K562 (cell line): ENCODE measurements at regions not wholly inside any gene's neighbourhood (a gene's known extent, or its start where the extent isn't known, plus 50 kb on each side); places are given as distances from the start of the nearest gene placed in this dataset.

Source experiments
- ATAC-seq: fragments of 200-7000 bp; cut with Tn5 transposase; 3 replicates; pipeline ENCODE4 v1.9.1; 2020; ENCODE audit warnings: moderate library complexity
- BruUV-seq: library from RNA; stranded (reverse); fragments of 400-500 nt; replicated peaks from 2 replicates; lab custom pipeline; 2021; lab: Mats Ljungman, UMichigan
- CTCF ChIA-PET: fragments of 300-600 bp; formaldehyde crosslinking; extraction: SDS; loops from one replicate; lab custom pipeline; 2021; ENCODE audit warnings: low intra/inter-chr PET ratio; lab: Yijun Ruan, JAX
- POLR2A ChIA-PET: fragments of 300-600, 350-650 bp; sonication (Branson Sonifier 250); formaldehyde crosslinking; extraction: SDS; loops from one replicate; lab custom pipeline; 2021; ENCODE audit warnings: antibody characterized with exemption, inconsistent platforms; lab: Yijun Ruan, JAX
- DNase-seq, 4 experiments: peaks; one replicate each; pipeline versions ENCODE4 v3.0.0 to v3.0.0-alpha.2; 2011 to 2018; ENCODE audit warnings: low spot score in 3 of 4, mixed read lengths in 3 of 4; ENCODE audit errors: extremely low read depth in 1 of 4
- FAIRE-seq: peaks from 2 replicates; lab custom pipeline; 2011; peaks lifted over from hg19 to GRCh38; lab: Jason Lieb, UNC
- H2AFZ ChIP-seq: 2 replicates; pipeline ENCODE4 v1.6.0; 2011; ENCODE audit warnings: low read depth, low read length, control low read depth, inconsistent platforms
- H3K27ac ChIP-seq: fragments of 200-600 bp; 3 replicates; pipeline ENCODE4 v1.8.0; 2011; ENCODE audit warnings: low read depth, mild to moderate bottlenecking, control low read depth, inconsistent platforms, low read length, moderate library complexity, mixed read lengths; ENCODE audit errors: extremely low read depth
- H3K27me3 ChIP-seq, 2 experiments: fragments of 300-600 bp in 1 of 2; 2 replicates in 1 of 2; 3 replicates in 1 of 2; pipeline versions ENCODE4 v1.6.0 to v1.8.0; 2011; ENCODE audit warnings: inconsistent platforms in 2 of 2, low read length in 2 of 2, mild to moderate bottlenecking in 1 of 2, mixed read lengths in 1 of 2, moderate library complexity in 1 of 2; ENCODE audit not compliant: control insufficient read depth in 2 of 2, insufficient read depth in 2 of 2
- H3K36me3 ChIP-seq: fragments of 300-600 bp; 3 replicates; pipeline ENCODE4 v1.8.0; 2011; ENCODE audit warnings: mild to moderate bottlenecking, low read length, inconsistent platforms; ENCODE audit not compliant: control insufficient read depth, insufficient read depth
- H3K4me1 ChIP-seq, 2 experiments: fragments of 200-600 bp in 1 of 2; replicated peaks in 1 of 2; 2 replicates in 1 of 2; 3 replicates in 1 of 2; pipeline versions ENCODE4 v1.5.1 to v1.8.0; 2011; ENCODE audit warnings: inconsistent platforms in 2 of 2, low read length in 2 of 2, mild to moderate bottlenecking in 1 of 2, mixed read lengths in 1 of 2, moderate library complexity in 1 of 2; ENCODE audit not compliant: control insufficient read depth in 2 of 2, insufficient read depth in 2 of 2
- H3K4me2 ChIP-seq: 2 replicates; pipeline ENCODE4 v1.6.1; 2011; ENCODE audit warnings: low read length, control low read depth, inconsistent platforms, mixed read lengths; ENCODE audit not compliant: insufficient read depth
- H3K4me3 ChIP-seq: fragments of 200-600 bp; sonication (generic), shearing (Covaris generic); 2 replicates; pipeline ENCODE4 v1.5.1; 2016; ENCODE audit warnings: control low read depth, inconsistent platforms
- H3K79me2 ChIP-seq: fragments of 200-600 bp; 3 replicates; pipeline ENCODE4 v1.8.0; 2011; ENCODE audit warnings: low read length, inconsistent platforms; ENCODE audit not compliant: control insufficient read depth, insufficient read depth
- H3K9ac ChIP-seq, 2 experiments: 2 replicates each; pipeline versions ENCODE4 v1.6.0 to v1.6.1; 2011; ENCODE audit warnings: low read depth in 2 of 2, low read length in 2 of 2, control low read depth in 1 of 2, inconsistent platforms in 1 of 2, mild to moderate bottlenecking in 1 of 2, mixed read lengths in 1 of 2; ENCODE audit not compliant: insufficient read depth in 1 of 2
- H3K9me1 ChIP-seq: one replicate; pipeline ENCODE4 v1.6.0; 2011; ENCODE audit warnings: inconsistent platforms, mild to moderate bottlenecking, low read length, moderate library complexity; ENCODE audit not compliant: control insufficient read depth, insufficient read depth
- H3K9me3 ChIP-seq: replicated peaks from 2 replicates; pipeline ENCODE4 v1.5.1; 2011; ENCODE audit warnings: low read depth, low read length, inconsistent platforms; ENCODE audit not compliant: control insufficient read depth, insufficient read depth
- H4K20me1 ChIP-seq: replicated peaks from 2 replicates; pipeline ENCODE4 v1.6.1; 2011; ENCODE audit warnings: low read length, inconsistent platforms, mixed read lengths; ENCODE audit not compliant: control insufficient read depth, insufficient read depth
- DMBX1 ChIP-seq: fragments of 250-450 bp; sonication (Bioruptor Pico); IDR thresholded peaks from 2 replicates; pipeline ENCODE4 v1.8.0; 2022; ENCODE audit warnings: inconsistent platforms, mild to moderate bottlenecking, moderate library complexity, borderline replicate concordance
- FOXJ2 ChIP-seq: fragments of 200-800 bp; sonication (Bioruptor generic); IDR thresholded peaks from 2 replicates; pipeline ENCODE4 v1.6.1; 2016; ENCODE audit warnings: missing genetic modification characterization, missing compliant biosample characterization
- HNRNPH1 ChIP-seq: fragments of 200-400 bp; formaldehyde crosslinking; optimal IDR thresholded peaks from 2 replicates; pipeline ENCODE3; 2017; ENCODE audit warnings: low read depth, mild to moderate bottlenecking, low read length, moderate library complexity
- MAFF ChIP-seq: IDR thresholded peaks from 2 replicates; pipeline ENCODE4 v1.6.1; 2012; ENCODE audit warnings: low read length, improper control_type of control experiment
- NFRKB ChIP-seq: fragments of 450-650 bp; IDR thresholded peaks from 2 replicates; pipeline ENCODE4 v1.6.1; 2016; ENCODE audit warnings: low read depth
- PHB ChIP-seq: fragments of 250-450 bp; sonication (Bioruptor Pico); IDR thresholded peaks from 2 replicates; pipeline ENCODE4 v1.5.0; 2021
- SOX6 ChIP-seq: fragments of 450-650 bp; IDR thresholded peaks from 2 replicates; pipeline ENCODE4 v1.6.1; 2014; ENCODE audit warnings: mild to moderate bottlenecking
- TEAD1 ChIP-seq, 2 experiments: fragments of 450-650 bp in 1 of 2; sonication (generic) in 1 of 2; formaldehyde crosslinking; IDR thresholded peaks; 2 replicates each; pipeline versions ENCODE4 v1.4.0 to v1.8.0; 2020 to 2022; ENCODE audit warnings: mild to moderate bottlenecking in 2 of 2, missing genetic modification reagents in 1 of 2
- XRCC3 ChIP-seq: fragments of 450-650 bp; IDR thresholded peaks from 2 replicates; pipeline ENCODE4 v1.6.1; 2017; ENCODE audit warnings: mild to moderate bottlenecking, moderate library complexity
- ZBTB17 ChIP-seq: fragments of 450-650 bp; formaldehyde crosslinking; IDR thresholded peaks from 2 replicates; pipeline ENCODE4 v1.4.0; 2020; ENCODE audit warnings: mild to moderate bottlenecking
- WGBS: fragments of 100-300 bp; shearing (Covaris generic); methylation state at CpG from one replicate; pipeline ENCODE4 v1.1.6; 2016; ENCODE audit warnings: low coverage, mixed read lengths; ENCODE audit not compliant: insufficient coverage; ENCODE audit errors: missing lambda C conversion rate; 5-methylcytosine and 5-hydroxymethylcytosine counted together
- in situ Hi-C: fragments of 300-500 bp; cut with MboI; formaldehyde crosslinking; loops from 4 replicates; pipeline ENCODE4 v1.15.0; 2018; ENCODE audit warnings: inconsistent platforms, mixed read lengths
- intact Hi-C: fragments of 100-400 bp; cut with micrococcal nuclease; formaldehyde crosslinking; loops from 2 replicates; pipeline ENCODE4 v1.14.2; 2022
- TF ChIP-seq, protein P1 (sequence below): IDR thresholded peaks from 2 replicates; pipeline ENCODE4 v1.6.1; 2011; ENCODE audit warnings: borderline replicate concordance, low read depth, mild to moderate bottlenecking, moderate library complexity, low read length; ENCODE audit not compliant: insufficient read depth, poor library complexity, severe bottlenecking

DNA sequence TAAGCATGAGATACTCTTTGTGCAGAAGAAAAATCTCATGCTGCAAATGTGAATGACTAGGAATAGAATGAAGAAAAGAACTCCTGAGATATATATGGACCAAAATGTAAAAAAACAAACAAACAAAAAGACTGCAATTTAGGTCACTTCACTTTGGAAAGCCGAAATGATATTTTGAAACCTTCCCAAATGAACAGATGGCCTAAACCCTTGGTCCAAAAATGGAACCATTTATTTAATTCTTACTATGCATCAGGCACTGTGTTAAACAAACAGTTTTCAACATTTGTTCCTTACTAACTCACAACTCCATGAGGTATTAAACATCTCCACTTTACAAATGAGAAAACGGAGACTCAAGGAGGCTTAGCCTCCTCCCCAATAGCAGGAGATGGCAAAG is 107.5 kb downstream of the VIP start:
- CTCF ChIA-PET: no interaction called here
- DNase-seq (no peak), ATAC-seq (no peak), FAIRE-seq (no peak)
- POLR2A ChIA-PET: no interaction called here
- intact Hi-C loops (no loop called here), in situ Hi-C loops (no loop called here)
- Histone ChIP-seq H3K4me3 (no peak overlapping the region), H3K79me2 (peaks cover 55% of the 10 kb centered on the region; the same call in 2 of the 3 replicates), H2AFZ (no peak overlapping the region), H3K9me1 (no peaks in the 10 kb centered on the region), H3K4me1 (peaks cover 0 to 3% of the 10 kb centered on the region in 2 experiments; a peak in 1 of 5 replicates), H3K4me2 (no peak overlapping the region), H4K20me1 (0 out of 2 replicates have a peak, but pooled peaks cover 3% of the 10 kb centered on the region), H3K27me3 (no peaks in the 10 kb centered on the region), H3K9me3 (no peaks in the 10 kb centered on the region), H3K9ac (no peak overlapping the region), H3K27ac (no peak overlapping the region), H3K36me3 (no peaks in the 10 kb centered on the region)
- BruUV-seq: no TSS peak
- TF ChIP-seq FOXJ2 (no peak), ZBTB17 (CRISPR knock-in tag) (no peak), SOX6 (no peak), HNRNPH1 (no peak), PHB (CRISPR knock-in tag) (no peak), DMBX1 (no peak), XRCC3 (no peak), NFRKB (no peak), MAFF (no peak), TEAD1 (CRISPR knock-in tag; IDR thresholded peaks at IDR 0.05) (no peak)
- TF ChIP-seq, protein P1, sequence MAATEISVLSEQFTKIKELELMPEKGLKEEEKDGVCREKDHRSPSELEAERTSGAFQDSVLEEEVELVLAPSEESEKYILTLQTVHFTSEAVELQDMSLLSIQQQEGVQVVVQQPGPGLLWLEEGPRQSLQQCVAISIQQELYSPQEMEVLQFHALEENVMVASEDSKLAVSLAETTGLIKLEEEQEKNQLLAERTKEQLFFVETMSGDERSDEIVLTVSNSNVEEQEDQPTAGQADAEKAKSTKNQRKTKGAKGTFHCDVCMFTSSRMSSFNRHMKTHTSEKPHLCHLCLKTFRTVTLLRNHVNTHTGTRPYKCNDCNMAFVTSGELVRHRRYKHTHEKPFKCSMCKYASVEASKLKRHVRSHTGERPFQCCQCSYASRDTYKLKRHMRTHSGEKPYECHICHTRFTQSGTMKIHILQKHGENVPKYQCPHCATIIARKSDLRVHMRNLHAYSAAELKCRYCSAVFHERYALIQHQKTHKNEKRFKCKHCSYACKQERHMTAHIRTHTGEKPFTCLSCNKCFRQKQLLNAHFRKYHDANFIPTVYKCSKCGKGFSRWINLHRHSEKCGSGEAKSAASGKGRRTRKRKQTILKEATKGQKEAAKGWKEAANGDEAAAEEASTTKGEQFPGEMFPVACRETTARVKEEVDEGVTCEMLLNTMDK: no peak
- WGBS: 51% methylated on average over 2 of the region's 2 CpGs
